Sigmoid colon (tissue), 4 donors: ENCODE measurements at regions not wholly inside any gene's neighbourhood (a gene's known extent, or its start where the extent isn't known, plus 50 kb on each side); places are given as distances from the start of the nearest gene placed in this dataset.

ENCODE experiments used
- POLR2A ChIP-seq, 2 donors: fragments of 450-650 bp; IDR thresholded peaks; one replicate each; pipeline ENCODE4 v1.6.1; 2016; ENCODE audit warnings: antibody characterized with exemption in 2 of 2, mild to moderate bottlenecking in 2 of 2, moderate library complexity in 2 of 2
- POLR2AphosphoS5 ChIP-seq, 4 donors: sonication (generic); formaldehyde crosslinking; IDR thresholded peaks; one replicate each; pipeline ENCODE4 v1.6.1; 2017; ENCODE audit warnings: antibody characterized with exemption in 4 of 4
- TF ChIP-seq, protein P1 (sequence below), 4 experiments: fragments of 450-650 bp in 3 of 4; fragments of 200-600 bp in 1 of 4; IDR thresholded peaks; one replicate each; pipeline ENCODE4 v1.5.1; 2016 to 2019; ENCODE audit warnings: antibody characterized with exemption in 4 of 4, mild to moderate bottlenecking in 3 of 4, moderate library complexity in 2 of 4

DNA sequence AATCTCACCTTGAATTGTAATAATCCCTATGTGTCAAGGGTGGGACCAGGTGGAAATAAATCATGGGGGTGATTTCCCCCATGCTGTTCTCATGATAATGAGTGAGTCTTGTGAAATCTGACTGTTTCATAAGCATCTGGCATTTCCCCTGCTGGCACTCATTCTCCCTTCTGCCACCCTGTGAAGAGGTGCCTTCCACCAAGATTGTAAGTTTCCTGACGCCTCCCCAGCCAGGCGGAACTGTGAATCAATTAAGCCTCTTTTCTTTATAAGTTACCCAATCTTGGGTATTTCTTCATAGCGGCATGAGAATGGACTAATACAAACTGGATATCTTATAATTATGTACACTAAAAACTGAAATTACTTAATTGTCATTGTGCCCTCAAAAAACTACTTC is 189.2 kb upstream of the API5 start:
- TF ChIP-seq, protein P1, sequence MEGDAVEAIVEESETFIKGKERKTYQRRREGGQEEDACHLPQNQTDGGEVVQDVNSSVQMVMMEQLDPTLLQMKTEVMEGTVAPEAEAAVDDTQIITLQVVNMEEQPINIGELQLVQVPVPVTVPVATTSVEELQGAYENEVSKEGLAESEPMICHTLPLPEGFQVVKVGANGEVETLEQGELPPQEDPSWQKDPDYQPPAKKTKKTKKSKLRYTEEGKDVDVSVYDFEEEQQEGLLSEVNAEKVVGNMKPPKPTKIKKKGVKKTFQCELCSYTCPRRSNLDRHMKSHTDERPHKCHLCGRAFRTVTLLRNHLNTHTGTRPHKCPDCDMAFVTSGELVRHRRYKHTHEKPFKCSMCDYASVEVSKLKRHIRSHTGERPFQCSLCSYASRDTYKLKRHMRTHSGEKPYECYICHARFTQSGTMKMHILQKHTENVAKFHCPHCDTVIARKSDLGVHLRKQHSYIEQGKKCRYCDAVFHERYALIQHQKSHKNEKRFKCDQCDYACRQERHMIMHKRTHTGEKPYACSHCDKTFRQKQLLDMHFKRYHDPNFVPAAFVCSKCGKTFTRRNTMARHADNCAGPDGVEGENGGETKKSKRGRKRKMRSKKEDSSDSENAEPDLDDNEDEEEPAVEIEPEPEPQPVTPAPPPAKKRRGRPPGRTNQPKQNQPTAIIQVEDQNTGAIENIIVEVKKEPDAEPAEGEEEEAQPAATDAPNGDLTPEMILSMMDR (IDR thresholded peaks at IDR 0.05), result no peak
- TF ChIP-seq POLR2AphosphoS5 (IDR thresholded peaks at IDR 0.05) (no peak), POLR2A (IDR thresholded peaks at IDR 0.05) (no peak)
